ENCODE measurements at regions not wholly inside any gene's neighbourhood (a gene's known extent, or its start where the extent isn't known, plus 50 kb on each side); places are given as distances from the start of the nearest gene placed in this dataset.

GRCh38 chr2:235278771-235279355 lies 215.0 kb upstream of the AGAP1 start:
- DNase-seq (ENCODE audit: low spot score), result no peak
- intact Hi-C loops (cut with DNase I), result no loop called here

GRCh38 chr2:235279965-235280364 lies 213.9 kb upstream of the AGAP1 start:
- intact Hi-C loops (cut with DNase I), result no loop called here
- no peak for DNase-seq (ENCODE audit: low spot score)

GRCh38 chr2:235283246-235283645 lies 210.6 kb upstream of the AGAP1 start:
- intact Hi-C loops (cut with DNase I), result no loop called here

GRCh38 chr2:235286622-235287374 lies 207.0 kb upstream of the AGAP1 start:
- DNase-seq (ENCODE audit: low spot score), result no peak
- intact Hi-C loops (cut with DNase I), result no loop called here

More at GRCh38 chr2:235283246-235283645, 210.6 kb upstream of the AGAP1 start:
- no peak for DNase-seq (ENCODE audit: low spot score)

- intact Hi-C loops (cut with DNase I), result no loop called here
- no peak for DNase-seq (ENCODE audit: low spot score)
Observed at GRCh38 chr2:235287375-235287733, 206.5 kb upstream of the AGAP1 start.

- intact Hi-C loops (cut with DNase I), result no loop called here
- DNase-seq (ENCODE audit: low spot score), result no peak
Observed at GRCh38 chr2:235291461-235291860, 202.4 kb upstream of the AGAP1 start.

- DNase-seq (ENCODE audit: low spot score), result no peak
- intact Hi-C loops (cut with DNase I), result no loop called here
Observed at GRCh38 chr2:235293061-235293460, 200.8 kb upstream of the AGAP1 start.

GRCh38 chr2:235295831-235296230 lies 198.0 kb upstream of the AGAP1 start:
- intact Hi-C loops (cut with DNase I), result no loop called here
- DNase-seq (ENCODE audit: low spot score), result no peak

GRCh38 chr2:235300368-235301201 lies 193.3 kb upstream of the AGAP1 start:
- intact Hi-C loops (cut with DNase I), result no loop called here
- DNase-seq (ENCODE audit: low spot score), result peak; percentile 65

GRCh38 chr2:235301202-235302076 lies 192.4 kb upstream of the AGAP1 start:
- DNase-seq (ENCODE audit: low spot score), result peak; percentile 15
- intact Hi-C loops (cut with DNase I), result no loop called here

GRCh38 chr2:235302263-235302662 lies 191.6 kb upstream of the AGAP1 start:
- intact Hi-C loops (cut with DNase I), result no loop called here
- peak; percentile 41 for DNase-seq (ENCODE audit: low spot score)

- peak; percentile 53 for DNase-seq (ENCODE audit: low spot score)
- intact Hi-C loops (cut with DNase I), result no loop called here
Observed at GRCh38 chr2:235303499-235304291, 190.1 kb upstream of the AGAP1 start.

GRCh38 chr2:235305678-235306077 lies 188.2 kb upstream of the AGAP1 start:
- intact Hi-C loops (cut with DNase I), result no loop called here
- no peak for DNase-seq (ENCODE audit: low spot score)

- intact Hi-C loops (cut with DNase I), result no loop called here
- DNase-seq (ENCODE audit: low spot score), result no peak
Observed at GRCh38 chr2:235311044-235311443, 182.8 kb upstream of the AGAP1 start.

- intact Hi-C loops (cut with DNase I), result no loop called here
- no peak for DNase-seq (ENCODE audit: low spot score)
Observed at GRCh38 chr2:235312571-235312970, 181.3 kb upstream of the AGAP1 start.

GRCh38 chr2:235314371-235314930 lies 179.4 kb upstream of the AGAP1 start:
- intact Hi-C loops (cut with DNase I), result no loop called here
- DNase-seq (ENCODE audit: low spot score), result no peak

GRCh38 chr2:235319095-235319494 lies 174.7 kb upstream of the AGAP1 start:
- DNase-seq (ENCODE audit: low spot score), result no peak
- intact Hi-C loops (cut with DNase I), result no loop called here

- no peak for DNase-seq (ENCODE audit: low spot score)
- intact Hi-C loops (cut with DNase I), result no loop called here
Observed at GRCh38 chr2:235320326-235320725, 173.5 kb upstream of the AGAP1 start.

- no peak for DNase-seq (ENCODE audit: low spot score)
- intact Hi-C loops (cut with DNase I), result no loop called here
Observed at GRCh38 chr2:235324324-235324723, 169.5 kb upstream of the AGAP1 start.
